H1 (cell line): ENCODE measurements at regions not wholly inside any gene's neighbourhood (a gene's known extent, or its start where the extent isn't known, plus 50 kb on each side); places are given as distances from the start of the nearest gene placed in this dataset.

Experiments
- CHD7 ChIP-seq: fragments of 300-600 bp; sonication (generic); IDR thresholded peaks from 2 replicates; pipeline ENCODE4 v1.7.1; 2012; ENCODE audit warnings: low read length, moderate library complexity, mild to moderate bottlenecking, inconsistent platforms; ENCODE audit not compliant: insufficient replicate concordance

GRCh38 chr5:175120412-175120811 is 323.6 kb downstream of the DRD1 start (continued):
- TF ChIP-seq CHD7, result no peak
